NCI-H446 (cell line): ENCODE measurements at regions not wholly inside any gene's neighbourhood (a gene's known extent, or its start where the extent isn't known, plus 50 kb on each side); places are given as distances from the start of the nearest gene placed in this dataset.

Experiments used
- DNase-seq, 2 experiments: peaks; one replicate each; lab custom pipeline; 2025; lab: John Stamatoyannopoulos, UW

DNA sequence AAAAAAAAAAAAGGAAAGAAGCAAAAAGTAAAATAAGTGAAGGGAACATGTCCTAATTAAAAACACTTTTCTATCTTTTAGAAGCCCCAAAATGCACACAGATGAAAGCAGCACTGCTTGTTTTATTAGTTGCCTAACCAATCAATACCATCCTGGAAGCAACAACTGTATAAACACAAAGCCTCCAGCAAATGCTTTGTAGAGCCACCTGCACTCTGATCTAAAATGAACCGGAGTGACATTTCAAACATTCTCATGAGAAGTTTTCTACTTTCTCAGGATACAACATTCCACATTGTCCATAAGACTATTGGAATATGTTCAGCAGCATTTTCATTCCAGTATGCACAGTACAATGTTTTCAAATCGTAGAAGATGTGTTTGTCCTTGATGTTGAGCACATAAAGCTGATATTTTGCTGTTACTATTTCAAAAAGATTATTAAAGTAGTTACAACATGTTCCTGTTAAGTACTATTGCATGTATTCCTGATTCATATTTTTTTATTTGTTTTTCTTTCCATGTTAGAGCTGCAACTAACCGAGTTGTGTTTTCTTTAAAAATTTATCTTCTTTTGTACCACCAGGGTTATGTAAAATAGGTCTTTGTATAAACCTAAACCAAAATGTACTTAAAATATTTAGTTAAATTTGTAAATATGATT, 50.3 kb upstream of the PLSCR5 start:
- no peak for DNase-seq
